ENCODE measurements at regions not wholly inside any gene's neighbourhood (a gene's known extent, or its start where the extent isn't known, plus 50 kb on each side); places are given as distances from the start of the nearest gene placed in this dataset.
"Not testable (repeated sequence)": the region's sequence is repeated elsewhere in the genome, so short reads cannot be mapped to it uniquely, and the experiment has no call there.

- not testable (repeated sequence) for TF ChIP-seq YY1 (IDR thresholded peaks at IDR 0.05; ENCODE audit: insufficient read depth, insufficient read length); ZNF274 (IDR thresholded peaks at IDR 0.05; ENCODE audit: low read depth, low read length); SUZ12 (IDR thresholded peaks at IDR 0.05; ENCODE audit: extremely low read depth, insufficient read depth, insufficient read length)
Measured at GRCh38 chr13:18738086-18738485, 443.5 kb downstream of the TUBA3C start.
